ENCODE measurements at regions not wholly inside any gene's neighbourhood (a gene's known extent, or its start where the extent isn't known, plus 50 kb on each side); places are given as distances from the start of the nearest gene placed in this dataset.
"Not testable (repeated sequence)": the region's sequence is repeated elsewhere in the genome, so short reads cannot be mapped to it uniquely, and the experiment has no call there.

- not testable (repeated sequence) for TF ChIP-seq CTCF (tag by site-specific recombination; IDR thresholded peaks at IDR 0.05); ZNF311 (tag by site-specific recombination; IDR thresholded peaks at IDR 0.05; ENCODE audit: borderline replicate concordance); ZBTB17 (tag by site-specific recombination; IDR thresholded peaks at IDR 0.05); ZNF513 (tag by site-specific recombination; IDR thresholded peaks at IDR 0.05); MEIS1 (CRISPR knock-in tag; IDR thresholded peaks at IDR 0.05; ENCODE audit: borderline replicate concordance); REST (tag by site-specific recombination; IDR thresholded peaks at IDR 0.05); ATF2 (tag by site-specific recombination; IDR thresholded peaks at IDR 0.05; ENCODE audit: low read depth); PRDM2 (tag by site-specific recombination; IDR thresholded peaks at IDR 0.05; ENCODE audit: borderline replicate concordance); FEZF1 (tag by site-specific recombination; IDR thresholded peaks at IDR 0.05); ZBTB21 (tag by site-specific recombination; IDR thresholded peaks at IDR 0.05)
Measured at GRCh38 chr16:88136211-88136713, 185.0 kb downstream of the BANP start.
